Tongue (tissue), 1 donor: ENCODE measurements at regions not wholly inside any gene's neighbourhood (a gene's known extent, or its start where the extent isn't known, plus 50 kb on each side); places are given as distances from the start of the nearest gene placed in this dataset.

Experiments used
- DNase-seq: peaks from one replicate; pipeline ENCODE4 v3.0.0-alpha.2; 2015

- DNase-seq, result no peak
These were observed 750.2 kb upstream of the IGFBP3 start for GRCh38 chr7:46671108-46671769.

GRCh38 chr7:46669028-46669427, 748.0 kb upstream of the IGFBP3 start:
- DNase-seq, result no peak

- no peak for DNase-seq
These were observed 743.4 kb upstream of the IGFBP3 start for GRCh38 chr7:46664453-46664852.

GRCh38 chr7:46663025-46663424, 742.0 kb upstream of the IGFBP3 start:
- no peak for DNase-seq

- peak; percentile 12 for DNase-seq
These were observed 740.4 kb upstream of the IGFBP3 start for GRCh38 chr7:46661431-46661830.

- no peak for DNase-seq
These were observed 739.4 kb upstream of the IGFBP3 start for GRCh38 chr7:46660402-46660980.

GRCh38 chr7:46658281-46658680, 737.2 kb upstream of the IGFBP3 start:
- no peak for DNase-seq

GRCh38 chr7:46654546-46655443, 733.7 kb upstream of the IGFBP3 start:
- DNase-seq, result no peak

GRCh38 chr7:46653848-46654247, 732.8 kb upstream of the IGFBP3 start:
- DNase-seq, result no peak

- no peak for DNase-seq
These were observed 731.2 kb upstream of the IGFBP3 start for GRCh38 chr7:46652317-46652716.

- no peak for DNase-seq
These were observed 730.6 kb upstream of the IGFBP3 start for GRCh38 chr7:46651561-46652088.

- DNase-seq, result no peak
These were observed 730.0 kb upstream of the IGFBP3 start for GRCh38 chr7:46651070-46651469.

- DNase-seq, result no peak
These were observed 728.8 kb upstream of the IGFBP3 start for GRCh38 chr7:46649876-46650275.

- DNase-seq, result no peak
These were observed 717.0 kb upstream of the IGFBP3 start for GRCh38 chr7:46637793-46638735.

- no peak for DNase-seq
These were observed 715.0 kb upstream of the IGFBP3 start for GRCh38 chr7:46636022-46636421.

- no peak for DNase-seq
These were observed 712.7 kb upstream of the IGFBP3 start for GRCh38 chr7:46633630-46634240.

GRCh38 chr7:46633200-46633599, 712.1 kb upstream of the IGFBP3 start:
- DNase-seq, result no peak

- DNase-seq, result peak; percentile 68
These were observed 709.0 kb upstream of the IGFBP3 start for GRCh38 chr7:46630031-46630430.

- DNase-seq, result no peak
These were observed 707.3 kb upstream of the IGFBP3 start for GRCh38 chr7:46628389-46628788.

- DNase-seq, result peak; percentile 87
These were observed 705.7 kb upstream of the IGFBP3 start for GRCh38 chr7:46626691-46627310.

GRCh38 chr7:46626261-46626660, 705.2 kb upstream of the IGFBP3 start:
- peak; percentile 63 for DNase-seq
